ENCODE measurements at regions not wholly inside any gene's neighbourhood (a gene's known extent, or its start where the extent isn't known, plus 50 kb on each side); places are given as distances from the start of the nearest gene placed in this dataset.

- TF ChIP-seq POLR2A (IDR thresholded peaks at IDR 0.05), result no peak
- TF ChIP-seq CTCF (IDR thresholded peaks at IDR 0.05), result no peak
- TF ChIP-seq EP300 (IDR thresholded peaks at IDR 0.05), result no peak
Measured at GRCh38 chr18:23378302-23378686, 74.8 kb upstream of the RIOK3 start.

Data from tibial nerve (tissue), 4 donors.